Keratinocyte (primary cell): ENCODE measurements at regions not wholly inside any gene's neighbourhood (a gene's known extent, or its start where the extent isn't known, plus 50 kb on each side); places are given as distances from the start of the nearest gene placed in this dataset.

Source experiments
- DNase-seq: peaks from one replicate; pipeline ENCODE4 v3.0.0-alpha.2; 2011; ENCODE audit warnings: low read depth, missing footprints, low spot score
- FAIRE-seq: peaks from 2 replicates; lab custom pipeline; 2011; peaks lifted over from hg19 to GRCh38; lab: Jason Lieb, UNC
- H2AFZ ChIP-seq: 2 replicates; pipeline ENCODE4 v1.6.0; 2012; ENCODE audit warnings: low read length, control low read depth, inconsistent platforms; ENCODE audit not compliant: control insufficient read depth
- H3K27ac ChIP-seq: 2 replicates; pipeline ENCODE4 v1.5.1; 2011; ENCODE audit warnings: low read length; ENCODE audit not compliant: control insufficient read depth, insufficient read depth
- H3K27me3 ChIP-seq: 3 replicates; pipeline ENCODE4 v1.6.0; 2011; ENCODE audit warnings: low read length; ENCODE audit not compliant: control insufficient read depth, insufficient read depth; ENCODE audit errors: extremely low read depth
- H3K36me3 ChIP-seq, 2 experiments: 2 replicates in 1 of 2; 3 replicates in 1 of 2; pipeline ENCODE4 v1.5.1; 2011; ENCODE audit warnings: low read length in 2 of 2, mild to moderate bottlenecking in 1 of 2; ENCODE audit not compliant: control insufficient read depth in 2 of 2, insufficient read depth in 2 of 2; ENCODE audit errors: extremely low read depth in 1 of 2
- H3K4me1 ChIP-seq: 3 replicates; pipeline ENCODE4 v1.5.1; 2011; ENCODE audit warnings: low read length; ENCODE audit not compliant: control insufficient read depth, insufficient read depth; ENCODE audit errors: extremely low read depth
- H3K4me2 ChIP-seq: 3 replicates; pipeline ENCODE4 v1.6.0; 2011; ENCODE audit warnings: low read depth, low read length; ENCODE audit not compliant: control insufficient read depth, insufficient read depth; ENCODE audit errors: extremely low read depth
- H3K4me3 ChIP-seq, 3 experiments: fragments of 200-600 bp in 1 of 3; sonication (generic) in 1 of 3; 2 replicates in 2 of 3; 3 replicates in 1 of 3; pipeline ENCODE4 v1.5.1; 2011 to 2016; ENCODE audit warnings: low read length in 3 of 3, mild to moderate bottlenecking in 3 of 3, control low read depth in 2 of 3, inconsistent platforms in 1 of 3, low read depth in 1 of 3, mixed read lengths in 1 of 3, mixed run types in 1 of 3, moderate library complexity in 1 of 3; ENCODE audit not compliant: control insufficient read depth in 2 of 3, insufficient read depth in 2 of 3; ENCODE audit errors: extremely low read depth in 1 of 3
- H3K79me2 ChIP-seq: 2 replicates; pipeline ENCODE4 v1.6.0; 2012; ENCODE audit warnings: low read length; ENCODE audit not compliant: control insufficient read depth, insufficient read depth
- H3K9ac ChIP-seq: 3 replicates; pipeline ENCODE4 v1.6.0; 2011; ENCODE audit warnings: low read length; ENCODE audit not compliant: control insufficient read depth, insufficient read depth; ENCODE audit errors: extremely low read depth
- H3K9me1 ChIP-seq: 3 replicates; pipeline ENCODE4 v1.6.0; 2011; ENCODE audit warnings: low read length; ENCODE audit not compliant: control insufficient read depth, insufficient read depth; ENCODE audit errors: extremely low read depth
- H3K9me3 ChIP-seq: 2 replicates; pipeline ENCODE4 v1.5.1; 2012; ENCODE audit warnings: low read depth, low read length; ENCODE audit not compliant: control insufficient read depth
- H4K20me1 ChIP-seq: 3 replicates; pipeline ENCODE4 v1.6.0; 2011; ENCODE audit warnings: low read length; ENCODE audit not compliant: control insufficient read depth, insufficient read depth; ENCODE audit errors: extremely low read depth
- CTCF ChIP-seq, 3 experiments: IDR thresholded peaks in 1 of 3; conservative IDR thresholded peaks in 1 of 3; optimal IDR thresholded peaks in 1 of 3; 2 replicates in 2 of 3; 3 replicates in 1 of 3; pipeline versions ENCODE3 to v1.5.1; 2011; ENCODE audit warnings: low read length in 3 of 3, mild to moderate bottlenecking in 3 of 3, moderate library complexity in 2 of 3, control low read depth in 1 of 3, inconsistent platforms in 1 of 3; ENCODE audit not compliant: insufficient read depth in 2 of 3; ENCODE audit errors: extremely low read depth in 1 of 3
- EZH2 ChIP-seq: IDR thresholded peaks from one replicate; pipeline ENCODE4 v1.6.1; 2012; ENCODE audit warnings: inconsistent platforms, mild to moderate bottlenecking, low read length, moderate library complexity
- dilution Hi-C: fragments of 300-500 bp; cut with MboI; formaldehyde crosslinking; loops from one replicate; pipeline ENCODE4 v1.7.0; 2020; ENCODE audit warnings: low sequenced_read_pairs; ENCODE audit not compliant: extremely low pct_ligation_motif_present

- H2AFZ ChIP-seq: no peak overlapping the region
- H3K79me2 ChIP-seq: no peaks in the 10 kb centered on the region
- no peaks in the 10 kb centered on the region for H3K36me3 ChIP-seq
- no peaks in the 10 kb centered on the region for H3K9me3 ChIP-seq
- H3K9ac ChIP-seq: no peak overlapping the region
- H3K4me1 ChIP-seq: no peaks in the 10 kb centered on the region
- no peaks in the 10 kb centered on the region for H4K20me1 ChIP-seq
- TF ChIP-seq EZH2 (no peak), CTCF (optimal IDR thresholded peaks at IDR 0.05 in 1 of 3, IDR thresholded peaks at IDR 0.05 in 1 of 3, conservative IDR thresholded peaks at IDR 0.05 in 1 of 3; ENCODE audit: extremely low read depth in 1 of 3, insufficient read depth in 2 of 3, low read length in 3 of 3) (no peak)
- no peaks in the 10 kb centered on the region for H3K9me1 ChIP-seq
- no peak overlapping the region for H3K4me3 ChIP-seq
- dilution Hi-C loops: no loop called here
- no peak overlapping the region for H3K4me2 ChIP-seq
- FAIRE-seq: no peak
- no peak overlapping the region for H3K27ac ChIP-seq
- H3K27me3 ChIP-seq: no peaks in the 10 kb centered on the region
- DNase-seq: no peak
These were observed 652.2 kb downstream of the UQCRFS1 start for GRCh38 chr19:28560786-28561185.

- H3K27me3 ChIP-seq: no peaks in the 10 kb centered on the region
- no peaks in the 10 kb centered on the region for H3K9me3 ChIP-seq
- no peaks in the 10 kb centered on the region for H3K79me2 ChIP-seq
- H3K27ac ChIP-seq: no peak overlapping the region
- H3K4me3 ChIP-seq: no peak overlapping the region
- no peak overlapping the region for H3K9ac ChIP-seq
- FAIRE-seq (no peak), DNase-seq (no peak)
- H4K20me1 ChIP-seq: no peaks in the 10 kb centered on the region
- no peaks in the 10 kb centered on the region for H3K9me1 ChIP-seq
- no peak overlapping the region for H3K4me2 ChIP-seq
- dilution Hi-C loops: no loop called here
- no peaks in the 10 kb centered on the region for H3K36me3 ChIP-seq
- TF ChIP-seq EZH2: no peak
- no peak for TF ChIP-seq CTCF (optimal IDR thresholded peaks at IDR 0.05 in 1 of 3, IDR thresholded peaks at IDR 0.05 in 1 of 3, conservative IDR thresholded peaks at IDR 0.05 in 1 of 3; ENCODE audit: extremely low read depth in 1 of 3, insufficient read depth in 2 of 3, low read length in 3 of 3)
- no peak overlapping the region for H2AFZ ChIP-seq
- no peaks in the 10 kb centered on the region for H3K4me1 ChIP-seq
These were observed 654.2 kb downstream of the UQCRFS1 start for GRCh38 chr19:28558783-28559182.
